ENCODE measurements at regions not wholly inside any gene's neighbourhood (a gene's known extent, or its start where the extent isn't known, plus 50 kb on each side); places are given as distances from the start of the nearest gene placed in this dataset.

- Histone ChIP-seq H3K4me1 (no peaks in the 10 kb centered on the region), H3K27ac (no peak overlapping the region), H3K9me3 (no peaks in the 10 kb centered on the region), H3K27me3 (no peaks in the 10 kb centered on the region), H3K36me3 (no peaks in the 10 kb centered on the region), H3K4me3 (no peak overlapping the region), H3K9ac (ENCODE audit: low read depth in 2 of 2, low read length in 2 of 2) (no peak overlapping the region)
- no peak for TF ChIP-seq CTCF (IDR thresholded peaks at IDR 0.05)
- intact Hi-C loops (cut with DNase I) = no loop called here
- DNase-seq = no peak
These were observed 220.3 kb upstream of the GIMD1 start for GRCh38 chr4:106588891-106589290.

GRCh38 chr4:106587558-106587957, 219.0 kb upstream of the GIMD1 start:
- DNase-seq = no peak
- intact Hi-C loops (cut with DNase I) = no loop called here
- no peaks in the 10 kb centered on the region for H3K27me3 ChIP-seq
- H3K4me3 ChIP-seq = no peak overlapping the region
- no peak for TF ChIP-seq CTCF (IDR thresholded peaks at IDR 0.05)
- no peak overlapping the region for H3K27ac ChIP-seq
- H3K9me3 ChIP-seq = no peaks in the 10 kb centered on the region
- H3K4me1 ChIP-seq = no peaks in the 10 kb centered on the region
- no peak overlapping the region for H3K9ac ChIP-seq (ENCODE audit: low read depth in 2 of 2, low read length in 2 of 2)
- H3K36me3 ChIP-seq = no peaks in the 10 kb centered on the region

- no peaks in the 10 kb centered on the region for H3K9me3 ChIP-seq
- H3K9ac ChIP-seq (ENCODE audit: low read depth in 2 of 2, low read length in 2 of 2) = no peak overlapping the region
- no peak for DNase-seq
- no peak overlapping the region for H3K4me3 ChIP-seq
- H3K27me3 ChIP-seq = no peaks in the 10 kb centered on the region
- H3K4me1 ChIP-seq = no peaks in the 10 kb centered on the region
- no peak overlapping the region for H3K27ac ChIP-seq
- intact Hi-C loops (cut with DNase I) = no loop called here
- no peak for TF ChIP-seq CTCF (IDR thresholded peaks at IDR 0.05)
- H3K36me3 ChIP-seq = no peaks in the 10 kb centered on the region
These were observed 217.4 kb upstream of the GIMD1 start for GRCh38 chr4:106585915-106586349.

GRCh38 chr4:106584337-106584989, 215.9 kb upstream of the GIMD1 start:
- H3K4me3 ChIP-seq = no peak overlapping the region
- no peak overlapping the region for H3K27ac ChIP-seq
- no peaks in the 10 kb centered on the region for H3K4me1 ChIP-seq
- no peaks in the 10 kb centered on the region for H3K27me3 ChIP-seq
- intact Hi-C loops (cut with DNase I) = no loop called here
- no peak for TF ChIP-seq CTCF (IDR thresholded peaks at IDR 0.05)
- no peak for DNase-seq
- H3K36me3 ChIP-seq = no peaks in the 10 kb centered on the region
- no peak overlapping the region for H3K9ac ChIP-seq (ENCODE audit: low read depth in 2 of 2, low read length in 2 of 2)
- no peaks in the 10 kb centered on the region for H3K9me3 ChIP-seq

- no peaks in the 10 kb centered on the region for H3K36me3 ChIP-seq
- no peak overlapping the region for H3K4me3 ChIP-seq
- H3K27ac ChIP-seq = peak overlapping the region; percentile 71
- no peak for TF ChIP-seq CTCF (IDR thresholded peaks at IDR 0.05)
- no peaks in the 10 kb centered on the region for H3K4me1 ChIP-seq
- H3K9ac ChIP-seq (ENCODE audit: low read depth in 2 of 2, low read length in 2 of 2) = no peak overlapping the region
- intact Hi-C loops (cut with DNase I) = no loop called here
- H3K27me3 ChIP-seq = no peaks in the 10 kb centered on the region
- H3K9me3 ChIP-seq = no peaks in the 10 kb centered on the region
- no peak for DNase-seq
These were observed 215.0 kb upstream of the GIMD1 start for GRCh38 chr4:106583567-106583966.

Data from colonic mucosa (tissue), 4 donors.